ENCODE measurements at regions not wholly inside any gene's neighbourhood (a gene's known extent, or its start where the extent isn't known, plus 50 kb on each side); places are given as distances from the start of the nearest gene placed in this dataset.

GRCh38 chr13:80217614-80218456 is 123.1 kb downstream of the SPRY2 start:
- DNase-seq (ENCODE audit: low spot score in 2 of 2, unreplicated experiment in 2 of 2) = no peak
- H3K9me3 Mint-ChIP-seq = peaks cover 6% of the 10 kb centered on the region
- peaks cover 37% of the 10 kb centered on the region for H3K4me1 Mint-ChIP-seq
- H3K27me3 Mint-ChIP-seq (ENCODE audit: low read depth) = no peaks in the 10 kb centered on the region
- H3K27ac Mint-ChIP-seq = no peak overlapping the region
- no peak overlapping the region for H3K4me3 Mint-ChIP-seq
- H3K36me3 Mint-ChIP-seq = peaks cover under 1% of the 10 kb centered on the region
- TF ChIP-seq CTCF (IDR thresholded peaks at IDR 0.05; ENCODE audit: unreplicated experiment) = no peak

- H3K27ac Mint-ChIP-seq = peak overlapping the region; percentile 94
- H3K4me3 Mint-ChIP-seq = no peak overlapping the region
- H3K9me3 Mint-ChIP-seq = peaks cover 4% of the 10 kb centered on the region
- H3K27me3 Mint-ChIP-seq (ENCODE audit: low read depth) = no peaks in the 10 kb centered on the region
- no peaks in the 10 kb centered on the region for H3K36me3 Mint-ChIP-seq
- TF ChIP-seq CTCF (IDR thresholded peaks at IDR 0.05; ENCODE audit: unreplicated experiment) = no peak
- peaks cover 41% of the 10 kb centered on the region for H3K4me1 Mint-ChIP-seq
- no peak for DNase-seq (ENCODE audit: low spot score in 2 of 2, unreplicated experiment in 2 of 2)
Observed at GRCh38 chr13:80215368-80215767, 125.6 kb downstream of the SPRY2 start.

GRCh38 chr13:80214521-80214991 is 126.4 kb downstream of the SPRY2 start:
- no peaks in the 10 kb centered on the region for H3K36me3 Mint-ChIP-seq
- peak overlapping the region; percentile 94 for H3K27ac Mint-ChIP-seq
- TF ChIP-seq CTCF (IDR thresholded peaks at IDR 0.05; ENCODE audit: unreplicated experiment) = no peak
- no peaks in the 10 kb centered on the region for H3K27me3 Mint-ChIP-seq (ENCODE audit: low read depth)
- H3K4me1 Mint-ChIP-seq = peaks cover 46% of the 10 kb centered on the region
- no peak overlapping the region for H3K4me3 Mint-ChIP-seq
- DNase-seq (ENCODE audit: low spot score in 2 of 2, unreplicated experiment in 2 of 2) = no peak
- no peaks in the 10 kb centered on the region for H3K9me3 Mint-ChIP-seq

- Mint-ChIP-seq H3K4me3 (no peak overlapping the region), H3K36me3 (no peaks in the 10 kb centered on the region), H3K4me1 (peaks cover 46% of the 10 kb centered on the region), H3K9me3 (no peaks in the 10 kb centered on the region), H3K27me3 (ENCODE audit: low read depth) (no peaks in the 10 kb centered on the region), H3K27ac (peak overlapping the region; percentile 94)
- no peak for TF ChIP-seq CTCF (IDR thresholded peaks at IDR 0.05; ENCODE audit: unreplicated experiment)
- DNase-seq (ENCODE audit: low spot score in 2 of 2, unreplicated experiment in 2 of 2) = no peak
Observed at GRCh38 chr13:80214050-80214449, 126.9 kb downstream of the SPRY2 start.

GRCh38 chr13:80213201-80213600 is 127.7 kb downstream of the SPRY2 start:
- no peak overlapping the region for H3K27ac Mint-ChIP-seq
- TF ChIP-seq CTCF (IDR thresholded peaks at IDR 0.05; ENCODE audit: unreplicated experiment) = no peak
- H3K4me3 Mint-ChIP-seq = no peak overlapping the region
- no peaks in the 10 kb centered on the region for H3K36me3 Mint-ChIP-seq
- H3K27me3 Mint-ChIP-seq (ENCODE audit: low read depth) = no peaks in the 10 kb centered on the region
- no peak for DNase-seq (ENCODE audit: low spot score in 2 of 2, unreplicated experiment in 2 of 2)
- H3K4me1 Mint-ChIP-seq = peaks cover 46% of the 10 kb centered on the region
- no peaks in the 10 kb centered on the region for H3K9me3 Mint-ChIP-seq
